Myocyte (in vitro differentiated cells): ENCODE measurements at regions not wholly inside any gene's neighbourhood (a gene's known extent, or its start where the extent isn't known, plus 50 kb on each side); places are given as distances from the start of the nearest gene placed in this dataset.

Experiments
- DNase-seq: peaks from one replicate; pipeline ENCODE4 v3.0.0-alpha.2; 2012; ENCODE audit warnings: low read depth

DNA sequence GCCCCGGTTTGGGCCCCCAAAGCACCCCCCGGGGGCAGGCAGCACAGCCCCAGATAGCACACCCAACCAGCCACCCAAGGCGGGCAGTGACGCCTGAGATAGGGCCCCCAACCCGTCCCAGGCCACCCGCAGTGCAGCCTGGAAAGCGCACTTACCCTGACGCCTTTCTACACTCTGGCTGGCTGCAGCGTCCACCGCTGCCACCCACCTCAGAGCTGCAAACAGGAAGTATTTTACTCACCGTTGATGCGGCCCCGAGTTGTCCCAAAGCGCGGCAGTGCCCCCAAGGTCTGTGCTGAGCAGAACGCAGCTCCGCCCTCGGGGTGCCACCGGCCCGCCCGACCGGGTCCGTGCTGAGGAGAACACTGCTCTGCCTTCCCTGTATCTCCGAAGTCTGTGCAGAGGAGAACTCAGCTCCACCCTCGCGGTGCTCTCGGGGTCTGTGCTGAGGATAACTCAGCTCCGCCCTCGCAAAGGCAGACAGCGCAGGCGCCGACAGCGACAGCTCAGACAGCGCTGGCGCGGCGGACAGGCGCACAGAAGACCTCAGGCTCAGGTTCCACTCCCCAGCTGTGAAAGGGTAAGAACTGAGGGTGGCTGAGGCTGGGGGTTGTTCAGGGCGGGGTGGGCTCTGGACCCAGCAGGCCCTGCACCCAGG lies 786.9 kb downstream of the CDY1 start:
- no peak for DNase-seq

DNA sequence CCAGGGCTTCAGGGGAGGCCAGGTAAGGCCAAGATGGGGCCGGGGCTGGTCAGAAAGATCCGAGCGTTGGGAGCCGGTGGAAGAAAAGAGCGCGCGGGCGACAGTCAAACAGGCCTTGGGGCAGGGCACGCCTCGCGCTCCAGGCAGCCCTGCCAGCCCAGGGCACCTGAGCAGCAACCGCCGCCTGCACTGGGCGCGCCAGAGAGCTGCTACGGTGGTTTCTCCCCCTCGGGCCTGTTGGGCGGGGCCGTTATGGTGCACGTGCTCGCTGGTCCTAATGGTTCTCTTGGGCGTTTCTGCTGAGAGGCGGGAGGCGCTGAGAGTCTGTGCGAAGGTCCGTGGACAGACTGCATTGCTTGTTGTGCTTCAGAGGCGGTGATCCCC lies 787.4 kb downstream of the CDY1 start:
- DNase-seq, result no peak
